22Rv1 (cell line): ENCODE measurements at regions not wholly inside any gene's neighbourhood (a gene's known extent, or its start where the extent isn't known, plus 50 kb on each side); places are given as distances from the start of the nearest gene placed in this dataset.

Experiments
- H3K27ac ChIP-seq: fragments of 450-650 bp; 2 replicates; pipeline ENCODE4 v1.5.1; 2017
- CTCF ChIP-seq: fragments of 450-650 bp; IDR thresholded peaks from 2 replicates; pipeline ENCODE4 v1.5.1; 2017; ENCODE audit warnings: mild to moderate bottlenecking
- ZFX ChIP-seq: fragments of 450-650 bp; IDR thresholded peaks from 2 replicates; pipeline ENCODE4 v1.6.1; 2017; ENCODE audit warnings: antibody characterized with exemption, borderline replicate concordance

- no peak overlapping the region for H3K27ac ChIP-seq
- TF ChIP-seq ZFX: no peak
Measured at GRCh38 chr17:54771409-54771915, 129.2 kb upstream of the TOM1L1 start.

GRCh38 chr17:54780238-54780637 is 120.4 kb upstream of the TOM1L1 start:
- TF ChIP-seq CTCF (no peak), ZFX (no peak)
- no peak overlapping the region for H3K27ac ChIP-seq

- no peak overlapping the region for H3K27ac ChIP-seq
- TF ChIP-seq CTCF (no peak), ZFX (no peak)
Measured at GRCh38 chr17:54781389-54781788, 119.3 kb upstream of the TOM1L1 start.

- H3K27ac ChIP-seq: no peak overlapping the region
- no peak for TF ChIP-seq ZFX
Measured at GRCh38 chr17:54784305-54784704, 116.3 kb upstream of the TOM1L1 start.

- no peak overlapping the region for H3K27ac ChIP-seq
- no peak for TF ChIP-seq ZFX
- TF ChIP-seq CTCF: no peak
Measured at GRCh38 chr17:54785643-54786268, 114.9 kb upstream of the TOM1L1 start.

- H3K27ac ChIP-seq: no peak overlapping the region
- no peak for TF ChIP-seq CTCF
- no peak for TF ChIP-seq ZFX
Measured at GRCh38 chr17:54789101-54789880, 111.4 kb upstream of the TOM1L1 start.

GRCh38 chr17:54793271-54793670 is 107.4 kb upstream of the TOM1L1 start:
- H3K27ac ChIP-seq: no peak overlapping the region
- TF ChIP-seq CTCF (no peak), ZFX (no peak)

- H3K27ac ChIP-seq: no peak overlapping the region
- TF ChIP-seq CTCF: no peak
- no peak for TF ChIP-seq ZFX
Measured at GRCh38 chr17:54795046-54795445, 105.6 kb upstream of the TOM1L1 start.
